BE2C (cell line): ENCODE measurements at regions not wholly inside any gene's neighbourhood (a gene's known extent, or its start where the extent isn't known, plus 50 kb on each side); places are given as distances from the start of the nearest gene placed in this dataset.

Experiments used
- DNase-seq: peaks from one replicate; pipeline ENCODE4 v3.0.0-alpha.2; 2020
- H3K27me3 ChIP-seq: fragments of 250-450 bp; sonication (Bioruptor Pico); 2 replicates; pipeline ENCODE4 v1.5.1; 2020; ENCODE audit warnings: mild to moderate bottlenecking
- H3K36me3 ChIP-seq: fragments of 250-450 bp; sonication (Bioruptor Pico); 2 replicates; pipeline ENCODE4 v1.5.1; 2020; ENCODE audit warnings: mild to moderate bottlenecking
- H3K4me1 ChIP-seq: fragments of 250-450 bp; sonication (Bioruptor Pico); 2 replicates; pipeline ENCODE4 v1.5.1; 2020
- H3K4me3 ChIP-seq: 2 replicates; pipeline ENCODE4 v1.5.1; 2011; ENCODE audit warnings: low read depth, low read length
- H3K9me3 ChIP-seq: fragments of 250-450 bp; sonication (Bioruptor Pico); 2 replicates; pipeline ENCODE4 v1.5.1; 2020
- TF ChIP-seq, protein P1 (sequence below): IDR thresholded peaks from 2 replicates; pipeline ENCODE4 v1.5.1; 2012; ENCODE audit warnings: mild to moderate bottlenecking, low read depth, low read length

GRCh38 chr17:15019158-15019557 lies 246.0 kb downstream of the PMP22 start:
- H3K27me3 ChIP-seq: no peaks in the 10 kb centered on the region
- no peaks in the 10 kb centered on the region for H3K4me1 ChIP-seq
- no peaks in the 10 kb centered on the region for H3K36me3 ChIP-seq
- no peaks in the 10 kb centered on the region for H3K9me3 ChIP-seq
- no peak for DNase-seq
- no peak overlapping the region for H3K4me3 ChIP-seq
- TF ChIP-seq, protein P1, sequence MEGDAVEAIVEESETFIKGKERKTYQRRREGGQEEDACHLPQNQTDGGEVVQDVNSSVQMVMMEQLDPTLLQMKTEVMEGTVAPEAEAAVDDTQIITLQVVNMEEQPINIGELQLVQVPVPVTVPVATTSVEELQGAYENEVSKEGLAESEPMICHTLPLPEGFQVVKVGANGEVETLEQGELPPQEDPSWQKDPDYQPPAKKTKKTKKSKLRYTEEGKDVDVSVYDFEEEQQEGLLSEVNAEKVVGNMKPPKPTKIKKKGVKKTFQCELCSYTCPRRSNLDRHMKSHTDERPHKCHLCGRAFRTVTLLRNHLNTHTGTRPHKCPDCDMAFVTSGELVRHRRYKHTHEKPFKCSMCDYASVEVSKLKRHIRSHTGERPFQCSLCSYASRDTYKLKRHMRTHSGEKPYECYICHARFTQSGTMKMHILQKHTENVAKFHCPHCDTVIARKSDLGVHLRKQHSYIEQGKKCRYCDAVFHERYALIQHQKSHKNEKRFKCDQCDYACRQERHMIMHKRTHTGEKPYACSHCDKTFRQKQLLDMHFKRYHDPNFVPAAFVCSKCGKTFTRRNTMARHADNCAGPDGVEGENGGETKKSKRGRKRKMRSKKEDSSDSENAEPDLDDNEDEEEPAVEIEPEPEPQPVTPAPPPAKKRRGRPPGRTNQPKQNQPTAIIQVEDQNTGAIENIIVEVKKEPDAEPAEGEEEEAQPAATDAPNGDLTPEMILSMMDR: no peak

DNA sequence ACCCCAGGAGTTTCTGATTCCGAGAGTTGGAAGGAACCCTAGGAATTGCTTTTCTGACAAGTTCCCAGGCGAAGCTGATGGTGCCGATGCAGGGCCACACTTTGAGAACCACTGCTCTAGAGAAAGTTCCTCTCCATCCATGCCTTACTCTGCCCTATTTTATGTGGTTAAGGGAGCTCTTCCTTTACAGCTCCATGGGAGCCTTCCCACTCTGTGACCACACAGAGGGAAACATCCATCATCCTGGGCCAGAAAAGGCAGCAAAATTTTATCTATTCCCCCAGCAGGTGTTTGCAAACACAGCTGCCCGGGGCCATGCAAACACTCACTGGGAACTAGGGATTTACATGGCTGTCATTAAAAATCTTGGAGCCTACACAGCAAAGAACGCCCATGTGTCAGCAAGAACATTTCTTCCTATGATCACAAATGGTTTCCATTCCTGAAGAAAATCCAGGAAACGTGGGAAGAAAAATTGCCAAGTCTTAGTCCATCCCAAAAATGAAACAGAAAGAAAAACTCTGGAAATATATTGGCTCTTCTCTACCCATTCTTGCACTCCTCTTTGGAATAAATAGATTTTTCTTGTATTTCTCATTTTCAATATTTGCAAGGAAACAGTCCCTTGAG lies 252.7 kb downstream of the PMP22 start:
- Histone ChIP-seq H3K4me3 (no peak overlapping the region), H3K27me3 (no peaks in the 10 kb centered on the region), H3K36me3 (no peaks in the 10 kb centered on the region), H3K4me1 (no peaks in the 10 kb centered on the region), H3K9me3 (no peaks in the 10 kb centered on the region)
- DNase-seq: no peak
- TF ChIP-seq, protein P1: no peak

DNA sequence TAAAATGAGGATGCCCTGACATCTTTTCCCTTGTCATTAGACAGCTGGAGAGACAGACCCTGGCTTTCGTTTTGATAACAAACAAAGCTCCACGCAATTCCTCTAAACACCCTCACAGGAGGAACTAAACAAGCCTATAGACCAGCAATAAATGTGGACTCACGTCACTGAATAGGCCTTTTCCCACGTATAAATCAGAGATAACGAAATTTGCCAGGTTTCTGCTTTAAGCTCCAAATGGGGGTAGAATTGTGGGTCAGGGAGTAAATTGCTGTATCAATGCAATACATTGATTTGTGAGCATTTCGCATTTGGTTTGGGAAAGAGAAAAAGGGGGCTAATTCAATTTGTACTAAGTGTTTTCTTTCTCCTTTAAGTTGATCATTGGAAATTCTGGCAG lies 256.0 kb downstream of the PMP22 start:
- Histone ChIP-seq H3K9me3 (no peaks in the 10 kb centered on the region), H3K4me1 (no peaks in the 10 kb centered on the region), H3K36me3 (no peaks in the 10 kb centered on the region), H3K4me3 (no peak overlapping the region), H3K27me3 (no peaks in the 10 kb centered on the region)
- TF ChIP-seq, protein P1: no peak
- DNase-seq: no peak

DNA sequence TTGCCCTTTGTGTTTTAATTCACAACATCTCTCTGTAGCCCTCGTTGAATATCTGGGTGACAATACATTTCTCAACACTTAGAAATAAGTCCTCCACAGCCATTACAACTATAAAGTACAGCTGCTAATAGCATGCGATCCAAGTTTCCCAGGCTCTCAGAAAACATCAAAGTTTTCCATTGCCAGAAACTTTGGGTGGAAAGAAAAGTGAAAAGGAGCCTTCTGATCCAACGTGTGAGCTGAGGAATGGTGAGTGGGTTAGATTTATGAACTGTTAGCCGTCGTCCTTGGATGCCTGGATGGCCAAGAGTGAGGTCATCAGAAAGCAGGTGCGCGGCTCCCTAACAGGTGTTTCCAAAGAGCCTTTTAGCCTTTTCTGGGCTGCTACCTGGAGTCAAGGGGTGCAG lies 258.0 kb downstream of the PMP22 start:
- TF ChIP-seq, protein P1: no peak

GRCh38 chr17:15006421-15007128 lies 258.6 kb downstream of the PMP22 start:
- Histone ChIP-seq H3K4me1 (no peaks in the 10 kb centered on the region), H3K27me3 (no peaks in the 10 kb centered on the region), H3K36me3 (no peaks in the 10 kb centered on the region), H3K4me3 (no peak overlapping the region), H3K9me3 (no peaks in the 10 kb centered on the region)
- TF ChIP-seq, protein P1: no peak
- no peak for DNase-seq

More for the DNA sequence above, 258.0 kb downstream of the PMP22 start:
- H3K4me3 ChIP-seq: no peak overlapping the region
- no peaks in the 10 kb centered on the region for H3K4me1 ChIP-seq
- no peak for DNase-seq
- no peaks in the 10 kb centered on the region for H3K27me3 ChIP-seq
- no peaks in the 10 kb centered on the region for H3K36me3 ChIP-seq
- H3K9me3 ChIP-seq: no peaks in the 10 kb centered on the region

GRCh38 chr17:15000661-15001060 lies 264.5 kb downstream of the PMP22 start:
- H3K27me3 ChIP-seq: no peaks in the 10 kb centered on the region
- DNase-seq: no peak
- H3K4me1 ChIP-seq: no peaks in the 10 kb centered on the region
- H3K4me3 ChIP-seq: no peak overlapping the region
- TF ChIP-seq, protein P1: no peak
- no peaks in the 10 kb centered on the region for H3K36me3 ChIP-seq
- no peaks in the 10 kb centered on the region for H3K9me3 ChIP-seq
